SK-N-MC (cell line): ENCODE measurements at regions not wholly inside any gene's neighbourhood (a gene's known extent, or its start where the extent isn't known, plus 50 kb on each side); places are given as distances from the start of the nearest gene placed in this dataset.

Experiments
- EZH2 ChIP-seq: fragments of 200-600 bp; sonication (generic); IDR thresholded peaks from one replicate; pipeline ENCODE4 v1.6.1; 2017; ENCODE audit warnings: antibody characterized with exemption
- FOXP2 ChIP-seq: optimal IDR thresholded peaks from 2 replicates; pipeline ENCODE3; 2011; ENCODE audit warnings: mild to moderate bottlenecking, moderate library complexity; ENCODE audit not compliant: insufficient read depth; ENCODE audit errors: extremely low read length, control extremely low read depth

DNA sequence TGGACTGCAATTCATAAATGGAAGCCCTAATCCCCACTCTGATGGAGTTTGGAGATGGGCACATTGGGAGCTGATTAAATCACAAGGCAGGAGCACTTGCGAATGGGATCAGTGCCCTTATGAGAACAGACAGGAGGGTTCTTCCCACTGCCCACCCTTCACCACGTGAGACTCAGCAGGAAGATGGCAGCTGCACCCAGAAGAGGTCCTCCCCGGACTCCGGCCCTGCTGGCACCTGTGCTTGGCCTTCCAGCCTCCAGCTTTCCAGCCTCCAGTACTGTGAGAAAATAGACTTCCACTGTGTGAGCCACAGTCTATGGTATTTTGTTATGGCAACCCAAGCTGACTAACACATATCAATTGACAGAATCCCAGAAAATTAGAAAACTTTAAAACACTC, 267.6 kb upstream of the SALL3 start:
- no peak for TF ChIP-seq EZH2
- no peak for TF ChIP-seq FOXP2
